ENCODE measurements at regions not wholly inside any gene's neighbourhood (a gene's known extent, or its start where the extent isn't known, plus 50 kb on each side); places are given as distances from the start of the nearest gene placed in this dataset.

- no peak overlapping the region for H3K4me3 Mint-ChIP-seq
- H3K27ac Mint-ChIP-seq = no peak overlapping the region
Observed at GRCh38 chr1:230502996-230503395, 76.9 kb upstream of the PGBD5 start.

GRCh38 chr1:230502306-230502705 lies 76.2 kb upstream of the PGBD5 start:
- Mint-ChIP-seq H3K36me3 (ENCODE audit: low read depth) (no peaks in the 10 kb centered on the region), H3K4me1 (peaks cover 4% of the 10 kb centered on the region), H3K4me3 (no peak overlapping the region), H3K27ac (no peak overlapping the region), H3K27me3 (peaks cover 31% of the 10 kb centered on the region)
- DNase-seq (no peak), ATAC-seq (no peak)
- no peaks in the 10 kb centered on the region for H3K9me3 ChIP-seq (ENCODE audit: control insufficient read depth, low read length, poor library complexity, severe bottlenecking)

More at GRCh38 chr1:230502996-230503395, 76.9 kb upstream of the PGBD5 start:
- ATAC-seq (no peak), DNase-seq (no peak)
- H3K9me3 ChIP-seq (ENCODE audit: control insufficient read depth, low read length, poor library complexity, severe bottlenecking) = no peaks in the 10 kb centered on the region
- H3K4me1 Mint-ChIP-seq = peaks cover 10% of the 10 kb centered on the region
- no peaks in the 10 kb centered on the region for H3K36me3 Mint-ChIP-seq (ENCODE audit: low read depth)
- H3K27me3 Mint-ChIP-seq = peaks cover 24% of the 10 kb centered on the region

- H3K27ac Mint-ChIP-seq = no peak overlapping the region
- H3K4me1 Mint-ChIP-seq = no peaks in the 10 kb centered on the region
- ATAC-seq = no peak
- H3K27me3 Mint-ChIP-seq = peaks cover 33% of the 10 kb centered on the region
- H3K4me3 Mint-ChIP-seq = no peak overlapping the region
- no peaks in the 10 kb centered on the region for H3K9me3 ChIP-seq (ENCODE audit: control insufficient read depth, low read length, poor library complexity, severe bottlenecking)
- no peak for DNase-seq
- H3K36me3 Mint-ChIP-seq (ENCODE audit: low read depth) = no peaks in the 10 kb centered on the region
Observed at GRCh38 chr1:230501849-230502248, 75.7 kb upstream of the PGBD5 start.

GRCh38 chr1:230501242-230501641 lies 75.1 kb upstream of the PGBD5 start:
- peaks cover 34% of the 10 kb centered on the region for H3K27me3 Mint-ChIP-seq
- no peak for ATAC-seq
- no peak overlapping the region for H3K4me3 Mint-ChIP-seq
- H3K4me1 Mint-ChIP-seq = no peaks in the 10 kb centered on the region
- H3K36me3 Mint-ChIP-seq (ENCODE audit: low read depth) = no peaks in the 10 kb centered on the region
- no peak for DNase-seq
- no peak overlapping the region for H3K27ac Mint-ChIP-seq
- H3K9me3 ChIP-seq (ENCODE audit: control insufficient read depth, low read length, poor library complexity, severe bottlenecking) = no peaks in the 10 kb centered on the region

- ATAC-seq (no peak), DNase-seq (no peak)
- H3K4me3 Mint-ChIP-seq = no peak overlapping the region
- no peaks in the 10 kb centered on the region for H3K4me1 Mint-ChIP-seq
- H3K36me3 Mint-ChIP-seq (ENCODE audit: low read depth) = no peaks in the 10 kb centered on the region
- H3K9me3 ChIP-seq (ENCODE audit: control insufficient read depth, low read length, poor library complexity, severe bottlenecking) = no peaks in the 10 kb centered on the region
- H3K27me3 Mint-ChIP-seq = peaks cover 43% of the 10 kb centered on the region
- H3K27ac Mint-ChIP-seq = no peak overlapping the region
Observed at GRCh38 chr1:230500063-230500462, 73.9 kb upstream of the PGBD5 start.

- DNase-seq (no peak), ATAC-seq (no peak)
- H3K36me3 Mint-ChIP-seq (ENCODE audit: low read depth) = no peaks in the 10 kb centered on the region
- H3K9me3 ChIP-seq (ENCODE audit: control insufficient read depth, low read length, poor library complexity, severe bottlenecking) = no peaks in the 10 kb centered on the region
- no peaks in the 10 kb centered on the region for H3K4me1 Mint-ChIP-seq
- peaks cover 47% of the 10 kb centered on the region for H3K27me3 Mint-ChIP-seq
- H3K4me3 Mint-ChIP-seq = no peak overlapping the region
- H3K27ac Mint-ChIP-seq = no peak overlapping the region
Observed at GRCh38 chr1:230499496-230499895, 73.4 kb upstream of the PGBD5 start.

GRCh38 chr1:230498704-230499103 lies 72.6 kb upstream of the PGBD5 start:
- no peaks in the 10 kb centered on the region for H3K4me1 Mint-ChIP-seq
- ATAC-seq (no peak), DNase-seq (no peak)
- no peaks in the 10 kb centered on the region for H3K36me3 Mint-ChIP-seq (ENCODE audit: low read depth)
- peaks cover 46% of the 10 kb centered on the region for H3K27me3 Mint-ChIP-seq
- no peak overlapping the region for H3K4me3 Mint-ChIP-seq
- H3K27ac Mint-ChIP-seq = no peak overlapping the region
- no peaks in the 10 kb centered on the region for H3K9me3 ChIP-seq (ENCODE audit: control insufficient read depth, low read length, poor library complexity, severe bottlenecking)

- Mint-ChIP-seq H3K4me3 (no peak overlapping the region), H3K36me3 (ENCODE audit: low read depth) (no peaks in the 10 kb centered on the region), H3K4me1 (no peaks in the 10 kb centered on the region), H3K27me3 (peaks cover 56% of the 10 kb centered on the region), H3K27ac (no peak overlapping the region)
- no peaks in the 10 kb centered on the region for H3K9me3 ChIP-seq (ENCODE audit: control insufficient read depth, low read length, poor library complexity, severe bottlenecking)
- ATAC-seq (no peak), DNase-seq (no peak)
Observed at GRCh38 chr1:230496451-230496850, 70.3 kb upstream of the PGBD5 start.

- no peaks in the 10 kb centered on the region for H3K9me3 ChIP-seq (ENCODE audit: control insufficient read depth, low read length, poor library complexity, severe bottlenecking)
- Mint-ChIP-seq H3K4me3 (peak overlapping the region; percentile 5), H3K36me3 (ENCODE audit: low read depth) (no peaks in the 10 kb centered on the region), H3K27ac (no peak overlapping the region), H3K4me1 (no peaks in the 10 kb centered on the region), H3K27me3 (peaks cover 56% of the 10 kb centered on the region)
- ATAC-seq = no peak
- DNase-seq = no peak
Observed at GRCh38 chr1:230495891-230496385, 69.8 kb upstream of the PGBD5 start.

GRCh38 chr1:230495076-230495475 lies 68.9 kb upstream of the PGBD5 start:
- H3K9me3 ChIP-seq (ENCODE audit: control insufficient read depth, low read length, poor library complexity, severe bottlenecking) = no peaks in the 10 kb centered on the region
- Mint-ChIP-seq H3K27ac (no peak overlapping the region), H3K4me1 (no peaks in the 10 kb centered on the region), H3K27me3 (peaks cover 64% of the 10 kb centered on the region), H3K4me3 (no peak overlapping the region), H3K36me3 (ENCODE audit: low read depth) (no peaks in the 10 kb centered on the region)
- DNase-seq (no peak), ATAC-seq (no peak)

GRCh38 chr1:230494514-230494913 lies 68.4 kb upstream of the PGBD5 start:
- Mint-ChIP-seq H3K27me3 (peaks cover 64% of the 10 kb centered on the region), H3K4me1 (no peaks in the 10 kb centered on the region), H3K27ac (no peak overlapping the region)

GRCh38 chr1:230494026-230494425 lies 67.9 kb upstream of the PGBD5 start:
- H3K4me1 Mint-ChIP-seq = no peaks in the 10 kb centered on the region
- DNase-seq = no peak
- no peak for ATAC-seq
- H3K9me3 ChIP-seq (ENCODE audit: control insufficient read depth, low read length, poor library complexity, severe bottlenecking) = no peaks in the 10 kb centered on the region
- no peaks in the 10 kb centered on the region for H3K36me3 Mint-ChIP-seq (ENCODE audit: low read depth)
- no peak overlapping the region for H3K27ac Mint-ChIP-seq
- H3K27me3 Mint-ChIP-seq = peaks cover 63% of the 10 kb centered on the region
- no peak overlapping the region for H3K4me3 Mint-ChIP-seq

More at GRCh38 chr1:230494514-230494913, 68.4 kb upstream of the PGBD5 start:
- H3K4me3 Mint-ChIP-seq = no peak overlapping the region
- H3K9me3 ChIP-seq (ENCODE audit: control insufficient read depth, low read length, poor library complexity, severe bottlenecking) = no peaks in the 10 kb centered on the region
- no peaks in the 10 kb centered on the region for H3K36me3 Mint-ChIP-seq (ENCODE audit: low read depth)
- ATAC-seq (no peak), DNase-seq (no peak)

- H3K9me3 ChIP-seq (ENCODE audit: control insufficient read depth, low read length, poor library complexity, severe bottlenecking) = no peaks in the 10 kb centered on the region
- Mint-ChIP-seq H3K27me3 (peaks cover 55% of the 10 kb centered on the region), H3K4me3 (no peak overlapping the region), H3K27ac (no peak overlapping the region), H3K4me1 (no peaks in the 10 kb centered on the region), H3K36me3 (ENCODE audit: low read depth) (no peaks in the 10 kb centered on the region)
- ATAC-seq = no peak
- DNase-seq = no peak
Observed at GRCh38 chr1:230493264-230493663, 67.1 kb upstream of the PGBD5 start.

- ATAC-seq = no peak
- no peaks in the 10 kb centered on the region for H3K9me3 ChIP-seq (ENCODE audit: control insufficient read depth, low read length, poor library complexity, severe bottlenecking)
- no peaks in the 10 kb centered on the region for H3K4me1 Mint-ChIP-seq
- no peak overlapping the region for H3K4me3 Mint-ChIP-seq
- no peak overlapping the region for H3K27ac Mint-ChIP-seq
- DNase-seq = no peak
- H3K36me3 Mint-ChIP-seq (ENCODE audit: low read depth) = no peaks in the 10 kb centered on the region
- peaks cover 28% of the 10 kb centered on the region for H3K27me3 Mint-ChIP-seq
Observed at GRCh38 chr1:230490436-230490835, 64.3 kb upstream of the PGBD5 start.
